ENCODE measurements at regions not wholly inside any gene's neighbourhood (a gene's known extent, or its start where the extent isn't known, plus 50 kb on each side); places are given as distances from the start of the nearest gene placed in this dataset.

GRCh38 chr5:74316064-74316603 lies 324.4 kb downstream of the ENC1 start:
- peak in 1 of 2 donors; percentile 20 for DNase-seq (ENCODE audit: low read depth in 2 of 2)

GRCh38 chr5:74314906-74315305 lies 325.6 kb downstream of the ENC1 start:
- DNase-seq (ENCODE audit: low read depth in 2 of 2) = no peak

GRCh38 chr5:74313896-74314295 lies 326.6 kb downstream of the ENC1 start:
- no peak for DNase-seq (ENCODE audit: low read depth in 2 of 2)

GRCh38 chr5:74312746-74313145 lies 327.8 kb downstream of the ENC1 start:
- DNase-seq (ENCODE audit: low read depth in 2 of 2) = no peak

GRCh38 chr5:74311961-74312360 lies 328.6 kb downstream of the ENC1 start:
- no peak for DNase-seq (ENCODE audit: low read depth in 2 of 2)

- DNase-seq (ENCODE audit: low read depth in 2 of 2) = no peak
Observed at GRCh38 chr5:74310997-74311930, 329.3 kb downstream of the ENC1 start.

GRCh38 chr5:74310386-74310785 lies 330.1 kb downstream of the ENC1 start:
- no peak for DNase-seq (ENCODE audit: low read depth in 2 of 2)

- DNase-seq (ENCODE audit: low read depth in 2 of 2) = no peak
Observed at GRCh38 chr5:74309050-74309449, 331.5 kb downstream of the ENC1 start.

GRCh38 chr5:74306845-74307244 lies 333.7 kb downstream of the ENC1 start:
- no peak for DNase-seq (ENCODE audit: low read depth in 2 of 2)

- DNase-seq (ENCODE audit: low read depth in 2 of 2) = no peak
Observed at GRCh38 chr5:74304536-74304935, 336.0 kb downstream of the ENC1 start.

GRCh38 chr5:74303578-74303977 lies 336.9 kb downstream of the ENC1 start:
- no peak for DNase-seq (ENCODE audit: low read depth in 2 of 2)

GRCh38 chr5:74301576-74301975 lies 339.0 kb downstream of the ENC1 start:
- DNase-seq (ENCODE audit: low read depth in 2 of 2) = no peak

GRCh38 chr5:74300808-74301389 lies 339.6 kb downstream of the ENC1 start:
- DNase-seq (ENCODE audit: low read depth in 2 of 2) = no peak

GRCh38 chr5:74299833-74300232 lies 340.7 kb downstream of the ENC1 start:
- DNase-seq (ENCODE audit: low read depth in 2 of 2) = no peak

- no peak for DNase-seq (ENCODE audit: low read depth in 2 of 2)
Observed at GRCh38 chr5:74296685-74297408, 343.7 kb downstream of the ENC1 start.

GRCh38 chr5:74295676-74296075 lies 344.9 kb downstream of the ENC1 start:
- no peak for DNase-seq (ENCODE audit: low read depth in 2 of 2)

- DNase-seq (ENCODE audit: low read depth in 2 of 2) = no peak
Observed at GRCh38 chr5:74295141-74295540, 345.4 kb downstream of the ENC1 start.

GRCh38 chr5:74294231-74294705 lies 346.3 kb downstream of the ENC1 start:
- no peak for DNase-seq (ENCODE audit: low read depth in 2 of 2)

GRCh38 chr5:74293182-74293581 lies 347.3 kb downstream of the ENC1 start:
- no peak for DNase-seq (ENCODE audit: low read depth in 2 of 2)

GRCh38 chr5:74290634-74291241 lies 349.8 kb downstream of the ENC1 start:
- DNase-seq (ENCODE audit: low read depth in 2 of 2) = no peak

- no peak for DNase-seq (ENCODE audit: low read depth in 2 of 2)
Observed at GRCh38 chr5:74289691-74290090, 350.8 kb downstream of the ENC1 start.

- no peak for DNase-seq (ENCODE audit: low read depth in 2 of 2)
Observed at GRCh38 chr5:74289238-74289637, 351.3 kb downstream of the ENC1 start.

Measured in stimulated activated CD8-positive, alpha-beta memory T cell treated with anti-CD3 and anti-CD28 coated beads, Interleukin-2, amount 100 ng/mL, for 48 hours (primary cell).